Activated CD8-positive, alpha-beta memory T cell treated with anti-CD3 and anti-CD28 coated beads for 24 hours (primary cell): ENCODE measurements at regions not wholly inside any gene's neighbourhood (a gene's known extent, or its start where the extent isn't known, plus 50 kb on each side); places are given as distances from the start of the nearest gene placed in this dataset.

ENCODE experiments used
- DNase-seq: peaks from one replicate; pipeline ENCODE4 v3.0.0-alpha.2; 2020

GRCh38 chr6:168210239-168211105 is 109.1 kb downstream of the DACT2 start:
- no peak for DNase-seq

DNA sequence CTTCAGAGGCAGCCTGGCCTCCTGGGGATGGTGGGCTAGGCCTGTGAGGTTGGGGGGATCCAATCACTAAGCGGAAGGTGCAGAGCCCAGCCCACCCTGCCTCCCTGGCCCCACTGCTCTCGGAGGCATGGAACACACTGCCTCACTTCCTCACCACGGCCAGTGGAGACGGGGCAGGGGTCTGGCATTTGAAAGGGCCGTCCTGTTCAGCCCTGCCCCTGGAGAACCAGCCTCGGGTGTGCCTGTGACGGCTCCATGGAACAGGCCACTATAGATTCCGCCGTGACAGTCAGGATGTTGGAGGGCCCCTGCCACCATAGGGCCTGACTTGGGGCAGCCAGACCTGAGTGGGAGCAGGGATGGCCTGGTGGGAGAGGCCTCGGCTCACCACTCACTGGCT is 110.2 kb downstream of the DACT2 start:
- DNase-seq: no peak

DNA sequence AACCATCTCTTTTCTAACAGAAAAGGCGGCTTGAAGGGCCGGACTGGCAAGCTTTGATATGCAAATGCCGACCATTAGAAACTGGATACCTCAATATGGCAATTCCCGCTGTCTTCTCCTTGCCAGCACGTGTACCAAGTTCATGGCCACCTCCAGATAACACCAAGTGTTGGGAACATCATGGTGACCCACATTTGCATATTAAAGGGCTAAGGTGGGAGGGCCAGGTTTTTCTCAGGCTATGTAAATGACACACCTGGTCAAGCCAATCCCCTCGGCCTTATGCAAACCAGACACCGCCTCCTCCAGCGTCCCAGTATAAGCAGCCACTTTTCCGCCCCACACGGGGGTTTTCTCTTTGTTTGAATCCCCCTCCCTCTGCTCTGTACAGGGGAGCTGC is 110.7 kb downstream of the DACT2 start:
- no peak for DNase-seq

DNA sequence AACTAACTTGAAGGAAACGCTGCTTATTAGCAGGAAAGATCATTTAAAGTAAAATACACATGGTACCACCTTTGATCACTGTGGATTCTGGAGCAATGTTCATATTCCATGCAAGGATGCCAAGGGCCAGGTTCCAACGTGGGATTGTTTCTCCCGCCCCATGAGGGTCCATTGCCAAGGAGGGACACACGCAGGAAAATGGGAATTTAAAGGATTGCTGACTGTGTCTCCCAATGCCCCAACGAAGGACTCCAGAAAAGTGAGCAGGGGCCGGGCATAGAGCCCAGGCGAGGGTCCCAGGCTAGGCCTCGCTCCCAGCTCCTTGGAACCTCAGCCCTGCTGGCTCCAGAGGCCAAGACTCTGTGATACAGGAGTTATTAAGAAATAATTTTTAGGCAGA is 111.2 kb downstream of the DACT2 start:
- no peak for DNase-seq

GRCh38 chr6:168207421-168208175 is 112.0 kb downstream of the DACT2 start:
- DNase-seq: no peak

DNA sequence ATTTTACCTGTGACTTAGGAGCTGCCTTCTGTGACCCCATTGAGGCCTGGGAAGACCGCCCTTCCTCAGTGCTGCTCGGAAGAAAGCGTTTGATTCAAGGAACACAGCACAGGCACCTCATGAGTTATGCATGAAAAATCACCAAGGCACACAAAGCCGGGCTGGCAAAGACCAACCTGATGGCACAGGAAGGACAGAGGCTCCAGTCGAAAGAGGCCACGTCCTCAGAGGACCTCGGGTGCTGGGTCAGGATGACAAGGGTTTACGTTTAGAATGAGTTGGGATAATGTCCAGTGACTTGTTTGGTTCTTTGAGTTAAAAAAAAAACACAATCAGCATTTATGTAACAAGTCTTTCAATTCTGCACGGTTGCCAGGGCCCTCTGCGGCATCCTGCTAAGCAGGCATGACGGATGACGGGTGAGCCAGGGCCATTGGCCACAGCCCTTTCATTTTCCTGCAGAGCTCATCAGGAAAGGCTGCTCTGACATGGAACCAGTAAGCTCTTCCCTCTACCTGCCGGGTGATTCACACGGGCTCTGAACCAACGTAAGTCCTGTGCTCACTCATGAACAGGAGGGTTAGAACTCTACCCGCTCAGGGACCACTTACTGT is 112.8 kb downstream of the DACT2 start:
- no peak for DNase-seq

DNA sequence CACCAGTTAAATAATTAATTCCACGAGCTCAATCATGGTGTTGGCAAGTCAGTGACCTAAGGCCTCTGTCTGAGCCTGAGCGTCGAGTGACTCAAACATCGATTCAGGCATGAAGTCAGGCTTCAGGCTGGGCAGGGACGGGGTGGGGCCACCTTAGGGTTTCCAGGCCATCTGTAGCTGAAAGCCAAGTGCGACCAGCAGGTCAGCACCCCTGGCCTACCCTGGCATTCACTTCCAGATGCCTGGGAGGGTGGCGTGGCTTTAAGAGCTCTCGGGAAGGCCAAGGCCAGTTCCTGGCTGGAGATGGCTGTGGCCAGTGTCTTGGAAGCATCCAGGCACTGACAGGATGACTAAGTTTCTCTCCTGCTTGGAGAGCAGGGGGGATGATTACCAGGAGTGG is 113.4 kb downstream of the DACT2 start:
- no peak for DNase-seq

DNA sequence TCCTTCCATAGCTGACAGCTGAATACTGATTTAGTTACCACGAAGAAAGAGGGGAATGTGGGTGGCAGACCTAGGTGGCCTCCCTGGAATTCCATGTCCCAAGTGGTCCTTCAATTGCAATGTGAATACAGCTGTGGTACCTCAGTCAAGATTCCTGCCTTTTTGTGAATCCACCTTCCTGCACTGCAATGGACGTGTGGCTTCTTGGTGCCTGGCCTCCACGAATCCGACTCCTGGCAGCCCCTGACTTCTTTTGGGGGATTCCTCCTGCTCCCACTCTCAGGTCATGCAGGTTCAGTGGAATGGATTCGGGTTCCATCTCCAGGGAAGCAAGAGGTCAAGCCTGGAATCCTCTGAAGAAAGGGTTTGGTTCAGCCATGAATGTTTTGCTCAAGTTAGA is 117.8 kb downstream of the DACT2 start:
- no peak for DNase-seq

DNA sequence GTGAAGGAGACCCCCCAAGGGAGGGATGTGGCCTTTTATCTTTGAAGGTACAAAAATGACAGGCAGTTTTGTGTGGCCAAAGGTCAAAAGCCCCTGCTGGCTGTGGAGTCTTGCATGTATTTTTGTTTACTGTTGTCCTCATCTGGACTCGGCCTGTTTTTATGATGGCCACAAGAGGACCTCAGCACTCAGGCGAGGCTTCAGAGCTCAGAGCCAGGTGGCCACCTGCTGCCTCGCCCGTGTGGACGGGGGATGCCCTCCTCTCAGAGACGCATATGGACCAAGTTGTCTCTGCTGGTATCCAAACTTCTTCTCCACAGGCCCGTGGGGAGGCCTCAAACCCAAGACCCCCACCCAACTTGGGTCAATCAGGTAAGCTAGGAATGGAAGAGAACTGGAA is 118.2 kb downstream of the DACT2 start:
- no peak for DNase-seq

GRCh38 chr6:168200571-168201134 is 118.9 kb downstream of the DACT2 start:
- no peak for DNase-seq

DNA sequence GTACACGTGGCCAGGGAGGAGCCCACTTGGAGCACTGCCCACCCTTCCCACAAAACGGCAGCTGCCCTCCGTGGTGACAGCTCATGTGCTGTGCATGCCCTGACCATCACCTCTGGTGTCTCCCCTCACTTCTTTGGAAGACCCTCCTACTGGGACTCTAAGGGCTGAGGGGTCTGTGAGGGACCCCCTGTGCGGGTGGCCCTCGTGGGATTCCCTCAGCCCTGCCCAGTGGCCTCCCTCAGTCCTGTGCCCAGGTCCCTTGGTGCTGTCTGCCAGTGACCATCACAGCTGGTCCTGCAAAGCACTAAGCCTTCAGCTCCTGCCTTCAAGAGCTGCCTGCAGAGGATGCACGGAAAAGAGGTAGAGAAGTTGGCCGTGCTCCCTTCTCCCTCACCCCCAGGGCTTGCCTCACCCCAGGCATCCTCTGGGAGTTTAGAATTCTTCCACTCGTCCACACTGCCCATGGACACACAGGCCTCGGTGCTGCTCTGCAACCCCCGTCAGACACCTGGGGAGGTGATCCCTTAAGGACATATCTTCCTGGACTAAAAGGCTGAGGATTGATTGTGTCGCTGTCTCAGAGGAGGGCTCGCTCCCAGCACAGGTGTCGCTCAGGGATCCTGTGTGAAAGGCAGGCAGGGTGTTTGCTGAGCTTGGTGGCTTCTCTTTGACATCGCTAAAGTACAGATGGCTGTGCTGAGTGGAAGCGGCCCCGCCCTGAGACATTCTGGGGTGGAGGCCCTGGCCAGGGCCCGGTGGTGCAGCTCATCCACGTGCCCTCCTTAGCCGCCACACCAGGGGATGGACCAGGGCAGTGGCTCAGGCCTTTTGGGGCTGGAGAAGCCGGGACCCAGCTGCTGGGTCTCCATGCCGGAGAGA is 119.5 kb upstream of the FRMD1 start:
- DNase-seq: no peak

DNA sequence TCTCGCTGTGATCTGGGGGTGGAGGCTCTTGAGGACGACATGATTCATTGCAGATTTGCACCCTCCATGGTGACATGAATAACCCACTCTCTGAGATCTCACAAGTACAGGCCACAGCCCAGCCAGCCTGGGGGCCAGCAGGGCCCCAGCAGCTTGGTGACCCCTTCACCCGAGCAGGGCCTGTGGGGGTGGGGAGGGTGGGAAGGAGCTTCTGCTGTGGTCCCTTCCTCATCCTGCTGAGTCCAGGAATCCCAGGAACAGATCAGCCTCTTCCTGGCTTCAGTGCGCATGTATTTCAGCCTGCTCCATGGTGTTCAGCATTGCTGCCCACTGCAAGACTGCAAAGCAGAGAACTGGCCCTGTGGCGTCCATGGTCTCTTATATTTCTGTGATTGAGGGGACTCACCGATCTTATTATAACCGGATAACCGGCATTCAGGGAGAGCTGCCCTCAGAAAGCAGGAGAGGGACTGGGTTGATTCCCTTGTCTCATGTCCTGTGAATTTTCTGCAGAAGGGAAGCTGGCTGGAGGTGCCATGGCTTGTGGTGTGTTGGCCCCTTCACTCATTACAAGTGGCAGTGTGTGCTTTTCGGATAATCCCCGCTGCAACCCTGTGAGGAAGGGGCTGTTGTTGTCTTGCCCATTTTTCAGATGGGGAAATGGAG is 118.8 kb upstream of the FRMD1 start:
- DNase-seq: no peak

DNA sequence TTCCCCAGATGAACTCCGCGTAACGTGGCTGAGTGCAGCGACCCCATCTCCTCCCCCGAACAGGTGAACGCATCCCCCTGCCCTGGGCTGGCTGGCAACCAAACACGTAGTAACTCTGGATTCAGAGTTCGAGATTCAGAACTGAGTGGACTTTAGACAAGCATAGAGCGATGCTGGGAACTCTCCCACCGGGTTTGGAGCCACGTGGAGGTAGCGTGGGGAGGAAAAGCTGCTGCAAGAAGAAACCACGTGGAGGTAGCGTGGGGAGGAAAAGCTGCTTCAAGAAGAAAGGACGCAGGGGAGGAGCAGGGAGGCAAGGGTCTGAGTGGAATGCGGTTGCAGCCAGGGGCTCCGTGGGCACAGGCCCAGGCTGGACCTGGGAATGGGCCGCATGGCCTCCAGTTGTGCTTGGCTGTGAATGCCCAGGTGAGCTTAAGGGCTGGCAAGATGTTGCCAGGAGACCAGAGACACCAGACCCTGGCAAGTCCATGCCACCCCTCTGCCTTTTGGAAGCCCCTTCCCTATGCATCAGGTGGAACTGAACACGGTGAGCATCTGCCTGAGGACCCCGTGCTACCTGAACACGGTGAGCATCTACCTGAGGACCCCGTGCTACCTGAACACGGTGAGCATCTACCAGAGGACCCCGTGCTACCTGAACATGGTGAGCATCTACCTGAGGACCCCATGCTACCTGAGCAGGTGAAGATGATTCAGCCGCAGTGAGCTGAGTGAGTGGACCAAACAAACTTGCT is 118.0 kb upstream of the FRMD1 start:
- no peak for DNase-seq

DNA sequence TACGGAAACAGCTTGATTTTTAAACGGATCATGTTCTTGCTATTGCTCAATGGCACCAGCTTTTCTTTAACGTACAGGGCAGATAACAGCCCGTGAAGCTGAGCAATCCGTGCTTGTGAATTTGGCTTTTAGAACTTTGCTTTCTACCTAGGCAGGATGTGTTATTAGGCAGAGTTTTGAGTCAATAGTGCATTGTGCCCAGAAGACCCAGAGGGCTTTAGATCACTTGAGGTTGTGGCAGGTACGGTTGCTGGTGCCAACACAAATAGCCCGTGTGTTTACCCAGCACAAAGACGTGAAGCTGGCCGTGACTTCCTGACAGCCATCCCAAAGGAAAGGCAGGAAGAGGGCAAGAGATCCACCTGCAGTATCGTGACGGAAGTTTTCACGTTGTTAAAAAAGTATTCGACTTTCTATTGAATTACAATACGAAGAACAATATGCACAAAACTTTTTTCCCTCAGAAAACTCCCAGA is 117.4 kb upstream of the FRMD1 start:
- no peak for DNase-seq

- no peak for DNase-seq
Observed at GRCh38 chr6:168195712-168196111, 116.7 kb upstream of the FRMD1 start.

- DNase-seq: no peak
Observed at GRCh38 chr6:168194732-168195567, 115.9 kb upstream of the FRMD1 start.

- no peak for DNase-seq
Observed at GRCh38 chr6:168193816-168194721, 115.1 kb upstream of the FRMD1 start.

DNA sequence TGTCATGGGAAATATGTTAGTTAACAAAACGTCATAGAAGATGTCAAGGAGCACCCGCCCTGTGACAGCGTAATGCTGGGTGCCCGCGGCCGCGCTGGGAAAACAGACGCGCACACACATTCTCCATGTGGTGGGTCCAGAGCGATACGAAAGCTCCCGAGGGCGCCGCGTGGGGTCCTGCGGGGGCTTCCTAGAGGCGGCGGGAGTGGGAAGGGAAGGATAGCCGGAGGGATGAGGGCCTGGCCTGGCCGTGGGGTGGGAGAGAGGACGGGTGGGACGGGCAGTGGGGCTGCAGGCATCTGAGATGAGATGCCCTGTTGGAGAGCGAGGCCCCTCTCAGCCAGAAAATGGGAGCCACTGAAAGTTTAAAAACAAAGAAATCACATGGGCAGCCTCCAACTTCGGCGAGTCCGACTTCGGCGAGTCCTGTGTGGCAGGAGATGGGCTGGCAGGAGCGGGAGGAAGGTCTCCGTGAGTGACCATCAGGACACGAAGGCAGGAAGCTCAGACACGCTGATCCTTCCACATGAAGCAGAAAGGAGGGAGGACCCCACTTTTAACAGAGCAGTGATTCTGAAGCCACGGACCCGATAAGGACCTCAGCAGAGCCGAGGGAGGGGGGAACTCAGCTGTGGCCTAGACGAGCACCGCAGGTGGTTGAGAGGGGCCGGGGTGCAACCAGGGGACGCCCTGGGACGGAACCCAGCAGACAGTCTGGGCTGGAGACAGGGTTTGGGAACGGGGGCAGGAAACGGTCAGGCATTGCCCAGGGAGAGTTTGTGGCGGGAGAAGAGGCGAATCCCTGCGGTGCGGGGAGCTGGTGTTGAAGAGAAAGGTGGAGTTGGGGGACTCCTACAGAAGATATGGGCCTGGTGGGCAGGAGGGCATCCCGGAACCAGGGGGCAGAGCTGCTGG is 114.1 kb upstream of the FRMD1 start:
- DNase-seq: no peak
